ENCODE measurements at regions not wholly inside any gene's neighbourhood (a gene's known extent, or its start where the extent isn't known, plus 50 kb on each side); places are given as distances from the start of the nearest gene placed in this dataset.

DNA sequence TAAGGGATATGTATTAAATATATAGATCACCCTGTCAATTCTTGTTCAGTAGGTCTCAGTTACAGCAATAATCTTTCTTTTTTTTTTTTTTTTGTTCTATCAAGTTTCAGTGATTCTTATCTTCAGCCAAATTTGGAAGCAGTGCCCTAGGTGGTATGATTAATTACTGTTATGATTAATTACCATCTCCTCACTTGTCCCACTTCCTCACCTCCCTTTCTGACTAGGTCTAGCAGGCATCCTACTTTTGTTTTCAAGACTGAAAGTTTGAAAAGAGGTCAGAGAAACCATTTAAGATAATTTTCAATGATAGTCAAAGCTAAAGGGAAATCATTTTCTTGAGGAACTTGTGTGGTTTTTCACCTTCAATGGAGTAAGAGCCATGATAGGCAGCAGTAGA, 144.0 kb upstream of the CNTN4 start:
- TF ChIP-seq MXI1 (IDR thresholded peaks at IDR 0.05; ENCODE audit: low read depth, low read length) = no peak
- TF ChIP-seq EZH2phosphoT487 (IDR thresholded peaks at IDR 0.05; ENCODE audit: borderline replicate concordance, low read depth) = no peak
- no peak for TF ChIP-seq RAD21 (IDR thresholded peaks at IDR 0.05; ENCODE audit: low read length)
- TF ChIP-seq, protein P1, sequence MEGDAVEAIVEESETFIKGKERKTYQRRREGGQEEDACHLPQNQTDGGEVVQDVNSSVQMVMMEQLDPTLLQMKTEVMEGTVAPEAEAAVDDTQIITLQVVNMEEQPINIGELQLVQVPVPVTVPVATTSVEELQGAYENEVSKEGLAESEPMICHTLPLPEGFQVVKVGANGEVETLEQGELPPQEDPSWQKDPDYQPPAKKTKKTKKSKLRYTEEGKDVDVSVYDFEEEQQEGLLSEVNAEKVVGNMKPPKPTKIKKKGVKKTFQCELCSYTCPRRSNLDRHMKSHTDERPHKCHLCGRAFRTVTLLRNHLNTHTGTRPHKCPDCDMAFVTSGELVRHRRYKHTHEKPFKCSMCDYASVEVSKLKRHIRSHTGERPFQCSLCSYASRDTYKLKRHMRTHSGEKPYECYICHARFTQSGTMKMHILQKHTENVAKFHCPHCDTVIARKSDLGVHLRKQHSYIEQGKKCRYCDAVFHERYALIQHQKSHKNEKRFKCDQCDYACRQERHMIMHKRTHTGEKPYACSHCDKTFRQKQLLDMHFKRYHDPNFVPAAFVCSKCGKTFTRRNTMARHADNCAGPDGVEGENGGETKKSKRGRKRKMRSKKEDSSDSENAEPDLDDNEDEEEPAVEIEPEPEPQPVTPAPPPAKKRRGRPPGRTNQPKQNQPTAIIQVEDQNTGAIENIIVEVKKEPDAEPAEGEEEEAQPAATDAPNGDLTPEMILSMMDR (IDR thresholded peaks at IDR 0.05) = no peak
- TF ChIP-seq, protein P2, sequence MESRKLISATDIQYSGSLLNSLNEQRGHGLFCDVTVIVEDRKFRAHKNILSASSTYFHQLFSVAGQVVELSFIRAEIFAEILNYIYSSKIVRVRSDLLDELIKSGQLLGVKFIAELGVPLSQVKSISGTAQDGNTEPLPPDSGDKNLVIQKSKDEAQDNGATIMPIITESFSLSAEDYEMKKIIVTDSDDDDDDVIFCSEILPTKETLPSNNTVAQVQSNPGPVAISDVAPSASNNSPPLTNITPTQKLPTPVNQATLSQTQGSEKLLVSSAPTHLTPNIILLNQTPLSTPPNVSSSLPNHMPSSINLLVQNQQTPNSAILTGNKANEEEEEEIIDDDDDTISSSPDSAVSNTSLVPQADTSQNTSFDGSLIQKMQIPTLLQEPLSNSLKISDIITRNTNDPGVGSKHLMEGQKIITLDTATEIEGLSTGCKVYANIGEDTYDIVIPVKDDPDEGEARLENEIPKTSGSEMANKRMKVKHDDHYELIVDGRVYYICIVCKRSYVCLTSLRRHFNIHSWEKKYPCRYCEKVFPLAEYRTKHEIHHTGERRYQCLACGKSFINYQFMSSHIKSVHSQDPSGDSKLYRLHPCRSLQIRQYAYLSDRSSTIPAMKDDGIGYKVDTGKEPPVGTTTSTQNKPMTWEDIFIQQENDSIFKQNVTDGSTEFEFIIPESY (IDR thresholded peaks at IDR 0.05; ENCODE audit: borderline replicate concordance, low read depth) = no peak
- TF ChIP-seq JUND (IDR thresholded peaks at IDR 0.05) = no peak
- TF ChIP-seq SIN3A (IDR thresholded peaks at IDR 0.05; ENCODE audit: borderline replicate concordance, low read depth, low read length) = no peak
- TF ChIP-seq MEF2A (IDR thresholded peaks at IDR 0.05; ENCODE audit: borderline replicate concordance, low read depth) = no peak
- TF ChIP-seq, protein P3, sequence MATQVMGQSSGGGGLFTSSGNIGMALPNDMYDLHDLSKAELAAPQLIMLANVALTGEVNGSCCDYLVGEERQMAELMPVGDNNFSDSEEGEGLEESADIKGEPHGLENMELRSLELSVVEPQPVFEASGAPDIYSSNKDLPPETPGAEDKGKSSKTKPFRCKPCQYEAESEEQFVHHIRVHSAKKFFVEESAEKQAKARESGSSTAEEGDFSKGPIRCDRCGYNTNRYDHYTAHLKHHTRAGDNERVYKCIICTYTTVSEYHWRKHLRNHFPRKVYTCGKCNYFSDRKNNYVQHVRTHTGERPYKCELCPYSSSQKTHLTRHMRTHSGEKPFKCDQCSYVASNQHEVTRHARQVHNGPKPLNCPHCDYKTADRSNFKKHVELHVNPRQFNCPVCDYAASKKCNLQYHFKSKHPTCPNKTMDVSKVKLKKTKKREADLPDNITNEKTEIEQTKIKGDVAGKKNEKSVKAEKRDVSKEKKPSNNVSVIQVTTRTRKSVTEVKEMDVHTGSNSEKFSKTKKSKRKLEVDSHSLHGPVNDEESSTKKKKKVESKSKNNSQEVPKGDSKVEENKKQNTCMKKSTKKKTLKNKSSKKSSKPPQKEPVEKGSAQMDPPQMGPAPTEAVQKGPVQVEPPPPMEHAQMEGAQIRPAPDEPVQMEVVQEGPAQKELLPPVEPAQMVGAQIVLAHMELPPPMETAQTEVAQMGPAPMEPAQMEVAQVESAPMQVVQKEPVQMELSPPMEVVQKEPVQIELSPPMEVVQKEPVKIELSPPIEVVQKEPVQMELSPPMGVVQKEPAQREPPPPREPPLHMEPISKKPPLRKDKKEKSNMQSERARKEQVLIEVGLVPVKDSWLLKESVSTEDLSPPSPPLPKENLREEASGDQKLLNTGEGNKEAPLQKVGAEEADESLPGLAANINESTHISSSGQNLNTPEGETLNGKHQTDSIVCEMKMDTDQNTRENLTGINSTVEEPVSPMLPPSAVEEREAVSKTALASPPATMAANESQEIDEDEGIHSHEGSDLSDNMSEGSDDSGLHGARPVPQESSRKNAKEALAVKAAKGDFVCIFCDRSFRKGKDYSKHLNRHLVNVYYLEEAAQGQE (IDR thresholded peaks at IDR 0.05; ENCODE audit: low read depth, low read length) = no peak
